KG1 (cell line): ENCODE measurements at regions not wholly inside any gene's neighbourhood (a gene's known extent, or its start where the extent isn't known, plus 50 kb on each side); places are given as distances from the start of the nearest gene placed in this dataset.
A peak's percentile ranks its signal among the peaks of the same experiment; 100 is the strongest.

ENCODE experiments used
- DNase-seq: peaks from one replicate; lab custom pipeline; 2025; lab: John Stamatoyannopoulos, UW

GRCh38 chr4:14247767-14248166 is 620.2 kb upstream of the BOD1L1 start:
- DNase-seq: no peak

GRCh38 chr4:14249226-14249625 is 621.7 kb upstream of the BOD1L1 start:
- no peak for DNase-seq

- DNase-seq: no peak
These were observed 626.7 kb upstream of the BOD1L1 start for GRCh38 chr4:14254252-14254651.

- DNase-seq: no peak
These were observed 627.4 kb upstream of the BOD1L1 start for GRCh38 chr4:14254926-14255325.

- DNase-seq: no peak
These were observed 630.4 kb upstream of the BOD1L1 start for GRCh38 chr4:14257903-14258302.

GRCh38 chr4:14259936-14260335 is 632.4 kb upstream of the BOD1L1 start:
- DNase-seq: no peak

- no peak for DNase-seq
These were observed 633.1 kb upstream of the BOD1L1 start for GRCh38 chr4:14260591-14260990.

- DNase-seq: no peak
These were observed 634.7 kb upstream of the BOD1L1 start for GRCh38 chr4:14262221-14262620.

- DNase-seq: no peak
These were observed 636.9 kb upstream of the BOD1L1 start for GRCh38 chr4:14264437-14264836.

- no peak for DNase-seq
These were observed 638.1 kb upstream of the BOD1L1 start for GRCh38 chr4:14265651-14266050.

- no peak for DNase-seq
These were observed 640.0 kb upstream of the BOD1L1 start for GRCh38 chr4:14267373-14268060.

GRCh38 chr4:14269824-14270223 is 642.3 kb upstream of the BOD1L1 start:
- peak; percentile 62 for DNase-seq

GRCh38 chr4:14272206-14272605 is 644.7 kb upstream of the BOD1L1 start:
- DNase-seq: no peak

GRCh38 chr4:14277505-14277904 is 650.0 kb upstream of the BOD1L1 start:
- no peak for DNase-seq

GRCh38 chr4:14280567-14280966 is 653.0 kb upstream of the BOD1L1 start:
- no peak for DNase-seq

- no peak for DNase-seq
These were observed 657.1 kb upstream of the BOD1L1 start for GRCh38 chr4:14284578-14284977.

GRCh38 chr4:14289708-14290107 is 662.2 kb upstream of the BOD1L1 start:
- DNase-seq: no peak

GRCh38 chr4:14293582-14293981 is 666.1 kb upstream of the BOD1L1 start:
- DNase-seq: no peak

GRCh38 chr4:14294611-14295010 is 667.1 kb upstream of the BOD1L1 start:
- no peak for DNase-seq

GRCh38 chr4:14299166-14299565 is 671.6 kb upstream of the BOD1L1 start:
- DNase-seq: no peak

- no peak for DNase-seq
These were observed 674.5 kb upstream of the BOD1L1 start for GRCh38 chr4:14302021-14302420.

GRCh38 chr4:14303856-14304255 is 676.3 kb upstream of the BOD1L1 start:
- DNase-seq: no peak

- no peak for DNase-seq
These were observed 680.7 kb upstream of the BOD1L1 start for GRCh38 chr4:14308229-14308651.

GRCh38 chr4:14309431-14309830 is 681.9 kb upstream of the BOD1L1 start:
- DNase-seq: no peak
